PC-9 (cell line): ENCODE measurements at regions not wholly inside any gene's neighbourhood (a gene's known extent, or its start where the extent isn't known, plus 50 kb on each side); places are given as distances from the start of the nearest gene placed in this dataset.

Experiments
- CTCF ChIP-seq: fragments of 200-600 bp; sonication (generic); conservative IDR thresholded peaks from 2 replicates; pipeline ENCODE4 v1.6.1; 2017; ENCODE audit warnings: mixed run types, antibody characterized with exemption, mild to moderate bottlenecking, moderate library complexity
- EZH2 ChIP-seq: fragments of 200-600 bp; sonication (generic); IDR thresholded peaks from 2 replicates; pipeline ENCODE4 v1.8.0; 2017; ENCODE audit warnings: antibody characterized with exemption, low read depth

GRCh38 chr14:29035134-29035533 is 268.5 kb downstream of the FOXG1 start:
- TF ChIP-seq CTCF (no peak), EZH2 (no peak)
